ENCODE measurements at regions not wholly inside any gene's neighbourhood (a gene's known extent, or its start where the extent isn't known, plus 50 kb on each side); places are given as distances from the start of the nearest gene placed in this dataset.

- ATAC-seq (no peak), DNase-seq (no peak)
- intact Hi-C loops (cut with DNase I, micrococcal nuclease): no loop called here
- Histone ChIP-seq H3K36me3 (ENCODE audit: low read depth) (no peaks in the 10 kb centered on the region), H3K4me3 (no peak overlapping the region), H3K4me1 (ENCODE audit: low read depth) (no peaks in the 10 kb centered on the region), H3K9me3 (no peaks in the 10 kb centered on the region)
- no peak for TF ChIP-seq CTCF (IDR thresholded peaks at IDR 0.05)
Measured at GRCh38 chr11:56890584-56891305, 98.0 kb upstream of the OR5AK2 start.

GRCh38 chr11:56889986-56890385 is 98.7 kb upstream of the OR5AK2 start:
- Histone ChIP-seq H3K9me3 (no peaks in the 10 kb centered on the region), H3K4me3 (no peak overlapping the region), H3K4me1 (ENCODE audit: low read depth) (no peaks in the 10 kb centered on the region), H3K36me3 (ENCODE audit: low read depth) (no peaks in the 10 kb centered on the region)
- intact Hi-C loops (cut with DNase I, micrococcal nuclease): no loop called here
- no peak for ATAC-seq
- DNase-seq: no peak
- TF ChIP-seq CTCF (IDR thresholded peaks at IDR 0.05): no peak

GRCh38 chr11:56887940-56888339 is 100.8 kb upstream of the OR5AK2 start:
- Histone ChIP-seq H3K9me3 (no peaks in the 10 kb centered on the region), H3K4me1 (ENCODE audit: low read depth) (peaks cover 16% of the 10 kb centered on the region), H3K36me3 (ENCODE audit: low read depth) (no peaks in the 10 kb centered on the region), H3K4me3 (no peak overlapping the region)
- DNase-seq: no peak
- ATAC-seq: no peak
- intact Hi-C loops (cut with DNase I, micrococcal nuclease): no loop called here
- TF ChIP-seq CTCF (IDR thresholded peaks at IDR 0.05): no peak

DNA sequence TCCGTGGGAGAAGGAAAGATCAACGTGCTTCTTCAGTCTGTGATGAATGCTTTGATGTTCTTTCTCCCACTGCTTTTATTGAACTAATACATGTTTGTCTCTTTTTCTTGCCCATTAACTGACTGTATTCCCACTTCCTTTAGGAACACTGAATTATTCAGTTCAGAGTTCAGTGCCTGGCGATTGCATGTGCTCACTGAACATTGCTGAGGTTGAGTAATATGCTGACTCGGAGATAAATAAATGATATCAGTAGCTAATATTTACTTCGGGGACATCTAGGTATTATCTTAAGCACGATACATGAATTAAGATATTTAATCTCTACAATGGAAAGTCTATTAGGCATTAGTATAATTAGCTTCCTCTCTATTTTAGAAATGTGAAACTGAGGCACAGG is 102.3 kb upstream of the OR5AK2 start:
- DNase-seq (no peak), ATAC-seq (no peak)
- H3K36me3 ChIP-seq (ENCODE audit: low read depth): no peaks in the 10 kb centered on the region
- H3K4me1 ChIP-seq (ENCODE audit: low read depth): peaks cover 16% of the 10 kb centered on the region
- no peak for TF ChIP-seq CTCF (IDR thresholded peaks at IDR 0.05)
- no peaks in the 10 kb centered on the region for H3K9me3 ChIP-seq
- intact Hi-C loops (cut with DNase I, micrococcal nuclease): no loop called here
- H3K4me3 ChIP-seq: no peak overlapping the region

- ATAC-seq (no peak), DNase-seq (no peak)
- intact Hi-C loops (cut with DNase I, micrococcal nuclease): no loop called here
- no peaks in the 10 kb centered on the region for H3K36me3 ChIP-seq (ENCODE audit: low read depth)
- TF ChIP-seq CTCF (IDR thresholded peaks at IDR 0.05): no peak
- peaks cover 16% of the 10 kb centered on the region for H3K4me1 ChIP-seq (ENCODE audit: low read depth)
- H3K4me3 ChIP-seq: no peak overlapping the region
- H3K9me3 ChIP-seq: no peaks in the 10 kb centered on the region
Measured at GRCh38 chr11:56885854-56886253, 102.9 kb upstream of the OR5AK2 start.

- no peak for TF ChIP-seq CTCF (IDR thresholded peaks at IDR 0.05)
- Histone ChIP-seq H3K9me3 (no peaks in the 10 kb centered on the region), H3K4me1 (ENCODE audit: low read depth) (peaks cover 16% of the 10 kb centered on the region), H3K36me3 (ENCODE audit: low read depth) (no peaks in the 10 kb centered on the region), H3K4me3 (no peak overlapping the region)
- ATAC-seq (peak; percentile 93), DNase-seq (peak; percentile 52 to 72 (median 58))
- intact Hi-C loops (cut with DNase I, micrococcal nuclease): no loop called here
Measured at GRCh38 chr11:56885177-56885576, 103.5 kb upstream of the OR5AK2 start.
